ENCODE measurements at regions not wholly inside any gene's neighbourhood (a gene's known extent, or its start where the extent isn't known, plus 50 kb on each side); places are given as distances from the start of the nearest gene placed in this dataset.

DNA sequence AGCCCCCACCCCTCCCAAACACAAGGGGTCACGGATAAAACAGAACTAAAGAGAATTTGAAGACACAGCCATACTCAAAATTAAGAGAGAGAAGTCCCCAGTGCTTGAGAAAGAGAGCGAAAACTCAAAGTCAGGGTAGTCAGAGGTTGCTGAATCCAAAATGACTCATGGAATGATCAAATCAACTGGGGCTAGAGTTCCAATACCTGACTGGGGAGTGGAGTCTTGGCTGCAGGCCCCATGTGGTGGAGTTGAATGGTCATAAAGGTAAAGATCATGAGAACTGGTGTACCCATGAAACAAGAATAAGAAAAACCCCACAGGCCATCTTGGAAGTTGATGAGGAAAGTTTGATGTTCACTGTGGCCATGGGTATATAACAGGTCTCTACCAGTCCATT lies 84.5 kb upstream of the LRRN2 start:
- TF ChIP-seq, protein P1, sequence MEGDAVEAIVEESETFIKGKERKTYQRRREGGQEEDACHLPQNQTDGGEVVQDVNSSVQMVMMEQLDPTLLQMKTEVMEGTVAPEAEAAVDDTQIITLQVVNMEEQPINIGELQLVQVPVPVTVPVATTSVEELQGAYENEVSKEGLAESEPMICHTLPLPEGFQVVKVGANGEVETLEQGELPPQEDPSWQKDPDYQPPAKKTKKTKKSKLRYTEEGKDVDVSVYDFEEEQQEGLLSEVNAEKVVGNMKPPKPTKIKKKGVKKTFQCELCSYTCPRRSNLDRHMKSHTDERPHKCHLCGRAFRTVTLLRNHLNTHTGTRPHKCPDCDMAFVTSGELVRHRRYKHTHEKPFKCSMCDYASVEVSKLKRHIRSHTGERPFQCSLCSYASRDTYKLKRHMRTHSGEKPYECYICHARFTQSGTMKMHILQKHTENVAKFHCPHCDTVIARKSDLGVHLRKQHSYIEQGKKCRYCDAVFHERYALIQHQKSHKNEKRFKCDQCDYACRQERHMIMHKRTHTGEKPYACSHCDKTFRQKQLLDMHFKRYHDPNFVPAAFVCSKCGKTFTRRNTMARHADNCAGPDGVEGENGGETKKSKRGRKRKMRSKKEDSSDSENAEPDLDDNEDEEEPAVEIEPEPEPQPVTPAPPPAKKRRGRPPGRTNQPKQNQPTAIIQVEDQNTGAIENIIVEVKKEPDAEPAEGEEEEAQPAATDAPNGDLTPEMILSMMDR (conservative IDR thresholded peaks at IDR 0.05 in 1 of 2, IDR thresholded peaks at IDR 0.05 in 1 of 2; ENCODE audit: low read depth in 1 of 2, low read length in 2 of 2), result no peak
- TF ChIP-seq EZH2 (IDR thresholded peaks at IDR 0.05; ENCODE audit: low read length, missing control alignments), result no peak

Measured in fibroblast of lung (primary cell).